ENCODE measurements at regions not wholly inside any gene's neighbourhood (a gene's known extent, or its start where the extent isn't known, plus 50 kb on each side); places are given as distances from the start of the nearest gene placed in this dataset.

DNA sequence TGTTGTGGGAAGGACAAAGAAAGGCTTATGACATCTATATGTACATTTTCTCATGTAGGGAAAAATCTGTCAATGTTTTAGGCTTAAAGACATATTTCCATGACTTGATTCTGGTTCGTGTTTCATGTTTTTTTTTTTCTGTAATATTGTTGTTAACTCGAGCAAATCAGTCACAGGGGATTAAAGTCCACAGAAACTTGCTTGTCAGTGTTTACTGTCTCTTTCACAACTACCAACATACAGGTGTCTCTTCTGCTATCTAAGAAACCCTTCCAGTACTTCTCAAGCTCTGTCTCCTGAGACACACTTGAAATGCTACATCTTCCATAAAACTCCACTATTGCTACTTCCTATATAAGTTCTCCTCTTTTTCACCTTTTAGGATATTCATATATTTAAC is 130.9 kb upstream of the SLITRK6 start:
- no peaks in the 10 kb centered on the region for H3K9me3 ChIP-seq
- WGBS, 3 donors = 26 to 44% (median 44%) methylated on average over 2 of the region's 2 CpGs
- no peak overlapping the region for H3K4me3 ChIP-seq
- H3K36me3 ChIP-seq = no peaks in the 10 kb centered on the region
- H3K27me3 ChIP-seq = no peaks in the 10 kb centered on the region
- H3K27ac ChIP-seq = no peak overlapping the region
- intact Hi-C loops (cut with DNase I) = no loop called here
- TF ChIP-seq POLR2A (IDR thresholded peaks at IDR 0.05) = no peak
- no peak for TF ChIP-seq EP300 (IDR thresholded peaks at IDR 0.05)
- TF ChIP-seq, protein P1, sequence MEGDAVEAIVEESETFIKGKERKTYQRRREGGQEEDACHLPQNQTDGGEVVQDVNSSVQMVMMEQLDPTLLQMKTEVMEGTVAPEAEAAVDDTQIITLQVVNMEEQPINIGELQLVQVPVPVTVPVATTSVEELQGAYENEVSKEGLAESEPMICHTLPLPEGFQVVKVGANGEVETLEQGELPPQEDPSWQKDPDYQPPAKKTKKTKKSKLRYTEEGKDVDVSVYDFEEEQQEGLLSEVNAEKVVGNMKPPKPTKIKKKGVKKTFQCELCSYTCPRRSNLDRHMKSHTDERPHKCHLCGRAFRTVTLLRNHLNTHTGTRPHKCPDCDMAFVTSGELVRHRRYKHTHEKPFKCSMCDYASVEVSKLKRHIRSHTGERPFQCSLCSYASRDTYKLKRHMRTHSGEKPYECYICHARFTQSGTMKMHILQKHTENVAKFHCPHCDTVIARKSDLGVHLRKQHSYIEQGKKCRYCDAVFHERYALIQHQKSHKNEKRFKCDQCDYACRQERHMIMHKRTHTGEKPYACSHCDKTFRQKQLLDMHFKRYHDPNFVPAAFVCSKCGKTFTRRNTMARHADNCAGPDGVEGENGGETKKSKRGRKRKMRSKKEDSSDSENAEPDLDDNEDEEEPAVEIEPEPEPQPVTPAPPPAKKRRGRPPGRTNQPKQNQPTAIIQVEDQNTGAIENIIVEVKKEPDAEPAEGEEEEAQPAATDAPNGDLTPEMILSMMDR (IDR thresholded peaks at IDR 0.05) = no peak
- DNase-seq = no peak
- no peaks in the 10 kb centered on the region for H3K4me1 ChIP-seq (ENCODE audit: insufficient read depth)

DNA sequence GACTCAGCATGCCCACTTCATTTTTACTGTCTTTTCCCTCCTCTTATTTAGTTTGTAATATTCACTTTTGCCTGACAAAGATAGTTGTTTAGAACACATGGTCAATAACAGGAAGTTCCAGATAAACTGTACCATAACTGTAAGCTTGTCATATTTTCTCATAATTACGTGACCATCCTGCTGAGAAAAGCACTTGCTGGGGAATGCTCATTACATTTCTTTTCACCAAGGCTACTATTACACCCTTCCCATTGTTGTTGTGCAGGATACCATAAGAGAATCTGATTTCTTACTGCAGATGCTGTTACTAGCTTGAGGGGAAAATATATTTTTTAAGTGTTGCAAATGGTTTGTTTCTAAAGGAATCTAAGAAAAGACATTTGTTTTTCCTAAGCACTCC is 111.7 kb upstream of the SLITRK6 start:
- Histone ChIP-seq H3K27me3 (no peaks in the 10 kb centered on the region), H3K36me3 (no peaks in the 10 kb centered on the region), H3K9me3 (no peaks in the 10 kb centered on the region), H3K4me1 (ENCODE audit: insufficient read depth) (no peaks in the 10 kb centered on the region), H3K4me3 (no peak overlapping the region), H3K27ac (no peak overlapping the region)
- intact Hi-C loops (cut with DNase I) = loop anchor here in 1 of 4 donors (5.0 kb wide), 1 partner anchor 1039 kb away; no protein-coding TSS in a partner anchor
- WGBS, 3 donors = 57 to 77% (median 60%) methylated on average over 1 of the region's 1 CpG
- no peak for DNase-seq
- TF ChIP-seq POLR2A (IDR thresholded peaks at IDR 0.05) (no peak), EP300 (IDR thresholded peaks at IDR 0.05) (no peak)
- TF ChIP-seq, protein P1 (IDR thresholded peaks at IDR 0.05) = no peak

DNA sequence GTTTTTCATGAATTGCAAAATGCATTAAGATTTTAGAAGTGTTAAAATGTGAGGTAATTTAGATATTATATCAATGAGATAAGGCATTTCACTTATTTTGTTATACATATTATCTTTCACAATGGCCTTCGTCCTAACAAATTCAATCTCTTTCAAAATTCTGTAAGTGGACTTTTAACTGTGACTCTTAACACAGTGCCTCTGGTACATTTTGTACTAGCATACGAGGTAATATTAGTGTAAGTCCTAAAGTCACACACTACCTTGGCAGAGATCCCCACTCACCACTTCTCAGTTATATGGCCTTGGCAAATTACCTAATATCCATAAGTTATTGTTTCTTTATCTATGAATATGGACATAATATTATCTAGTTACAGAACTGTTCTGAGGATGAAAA is 101.3 kb upstream of the SLITRK6 start:
- Histone ChIP-seq H3K4me1 (ENCODE audit: insufficient read depth) (no peaks in the 10 kb centered on the region), H3K27ac (no peak overlapping the region), H3K9me3 (no peaks in the 10 kb centered on the region), H3K27me3 (no peaks in the 10 kb centered on the region), H3K36me3 (no peaks in the 10 kb centered on the region), H3K4me3 (no peak overlapping the region)
- TF ChIP-seq, protein P1 (IDR thresholded peaks at IDR 0.05) = no peak
- TF ChIP-seq EP300 (IDR thresholded peaks at IDR 0.05) = no peak
- TF ChIP-seq POLR2A (IDR thresholded peaks at IDR 0.05) = no peak
- DNase-seq = no peak
- WGBS, 3 donors = 50 to 65% (median 60%) methylated on average over 2 of the region's 2 CpGs
- intact Hi-C loops (cut with DNase I) = no loop called here

DNA sequence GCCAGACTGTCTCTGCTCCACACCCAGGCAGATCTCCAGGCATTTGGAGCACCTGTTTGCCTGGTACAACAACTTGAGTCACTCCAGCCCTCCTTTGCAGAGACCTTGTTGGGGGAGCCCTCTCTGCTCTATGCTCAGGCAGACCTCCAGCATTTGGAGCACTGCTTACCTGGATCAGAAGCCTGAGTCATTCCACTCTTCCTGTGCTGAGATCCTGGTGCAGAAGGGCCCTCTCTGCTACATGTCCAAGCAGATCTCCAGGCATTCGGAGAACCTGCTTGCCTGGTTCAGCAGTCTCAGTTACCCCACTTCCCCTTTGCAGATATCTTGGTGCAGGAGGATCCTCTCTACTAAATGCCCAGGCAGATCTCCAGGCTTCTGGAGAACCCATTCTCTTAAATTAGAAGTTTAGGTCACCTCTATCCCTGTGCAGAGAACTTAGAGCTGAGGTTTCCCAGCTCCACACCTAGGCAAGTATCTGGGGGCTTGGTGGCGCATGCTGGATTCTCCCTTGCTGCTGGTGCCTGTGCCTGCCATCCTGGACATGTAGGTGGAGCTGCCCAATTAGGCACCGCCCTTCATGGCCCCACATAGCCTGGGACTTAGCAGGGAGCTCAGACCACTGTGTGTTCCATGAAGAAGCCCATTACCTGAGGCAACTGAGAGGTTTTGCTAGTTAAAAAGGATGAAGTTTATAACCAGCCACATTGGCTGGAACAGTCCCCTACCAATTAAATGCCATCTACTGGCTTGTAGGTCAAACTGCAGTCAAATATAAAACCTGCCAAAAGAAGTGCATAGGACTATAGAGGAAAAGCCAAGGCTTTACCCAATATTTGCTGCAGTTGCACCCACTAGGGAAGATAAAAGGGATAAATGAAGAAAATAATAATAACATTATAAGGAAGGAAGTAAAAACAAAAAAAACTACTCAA is 97.6 kb upstream of the SLITRK6 start:
- intact Hi-C loops (cut with DNase I) = no loop called here

More for the DNA sequence above, 97.6 kb upstream of the SLITRK6 start:
- DNase-seq = no peak
- Histone ChIP-seq H3K9me3 (no peaks in the 10 kb centered on the region), H3K36me3 (no peaks in the 10 kb centered on the region), H3K4me3 (no peak overlapping the region), H3K4me1 (ENCODE audit: insufficient read depth) (no peaks in the 10 kb centered on the region), H3K27me3 (no peaks in the 10 kb centered on the region), H3K27ac (no peak overlapping the region)
- 81 to 85% (median 83%) methylated on average over 3 of the region's 3 CpGs for WGBS, 3 donors
- no peak for TF ChIP-seq POLR2A (IDR thresholded peaks at IDR 0.05)
- TF ChIP-seq, protein P1 (IDR thresholded peaks at IDR 0.05) = no peak
- no peak for TF ChIP-seq EP300 (IDR thresholded peaks at IDR 0.05)
